CD4-positive, alpha-beta T cell treated with Interleukin-21 for 1 hour (primary cell): ENCODE measurements at regions not wholly inside any gene's neighbourhood (a gene's known extent, or its start where the extent isn't known, plus 50 kb on each side); places are given as distances from the start of the nearest gene placed in this dataset.
"Not testable (repeated sequence)": the region's sequence is repeated elsewhere in the genome, so short reads cannot be mapped to it uniquely, and the experiment has no call there.

Source experiments
- DNase-seq: peaks from one replicate; pipeline ENCODE4 v3.0.0-alpha.2; 2020

GRCh38 chr9:88880199-88880598 lies 111.1 kb upstream of the S1PR3 start:
- no peak for DNase-seq

- not testable (repeated sequence) for DNase-seq
These were observed 107.0 kb upstream of the S1PR3 start for GRCh38 chr9:88884291-88884690.

- DNase-seq: not testable (repeated sequence)
These were observed 104.5 kb upstream of the S1PR3 start for GRCh38 chr9:88886762-88887161.

GRCh38 chr9:88889386-88889785 lies 101.9 kb upstream of the S1PR3 start:
- no peak for DNase-seq

GRCh38 chr9:88890546-88890945 lies 100.7 kb upstream of the S1PR3 start:
- DNase-seq: no peak

- no peak for DNase-seq
These were observed 100.2 kb upstream of the S1PR3 start for GRCh38 chr9:88891040-88891439.

- DNase-seq: no peak
These were observed 98.5 kb upstream of the S1PR3 start for GRCh38 chr9:88892724-88893123.

- no peak for DNase-seq
These were observed 94.2 kb upstream of the S1PR3 start for GRCh38 chr9:88897081-88897480.

- no peak for DNase-seq
These were observed 93.1 kb upstream of the S1PR3 start for GRCh38 chr9:88898039-88898720.

- no peak for DNase-seq
These were observed 85.8 kb upstream of the S1PR3 start for GRCh38 chr9:88905506-88905905.

- DNase-seq: no peak
These were observed 75.4 kb upstream of the S1PR3 start for GRCh38 chr9:88915916-88916315.

GRCh38 chr9:88916894-88917293 lies 74.4 kb upstream of the S1PR3 start:
- DNase-seq: no peak

GRCh38 chr9:88917375-88917774 lies 73.9 kb upstream of the S1PR3 start:
- DNase-seq: no peak

GRCh38 chr9:88918537-88918936 lies 72.7 kb upstream of the S1PR3 start:
- DNase-seq: not testable (repeated sequence)

- DNase-seq: no peak
These were observed 70.6 kb upstream of the S1PR3 start for GRCh38 chr9:88920645-88921044.

- peak; percentile 49 for DNase-seq
These were observed 69.2 kb upstream of the S1PR3 start for GRCh38 chr9:88922091-88922490.

GRCh38 chr9:88923092-88923491 lies 68.2 kb upstream of the S1PR3 start:
- DNase-seq: no peak

GRCh38 chr9:88923653-88924288 lies 67.5 kb upstream of the S1PR3 start:
- DNase-seq: peak; percentile 32

GRCh38 chr9:88925481-88925880 lies 65.8 kb upstream of the S1PR3 start:
- DNase-seq: no peak

GRCh38 chr9:88926781-88927505 lies 64.3 kb upstream of the S1PR3 start:
- DNase-seq: no peak

GRCh38 chr9:88927510-88927909 lies 63.8 kb upstream of the S1PR3 start:
- no peak for DNase-seq

GRCh38 chr9:88930716-88931115 lies 60.6 kb upstream of the S1PR3 start:
- no peak for DNase-seq

- DNase-seq: no peak
These were observed 58.5 kb upstream of the S1PR3 start for GRCh38 chr9:88932766-88933165.
